Fibroblast of villous mesenchyme (primary cell): ENCODE measurements at regions not wholly inside any gene's neighbourhood (a gene's known extent, or its start where the extent isn't known, plus 50 kb on each side); places are given as distances from the start of the nearest gene placed in this dataset.
A peak's percentile ranks its signal among the peaks of the same experiment; 100 is the strongest.

Experiments
- DNase-seq: peaks from one replicate; pipeline ENCODE4 v3.0.0-alpha.2; 2010; ENCODE audit warnings: low read depth
- H3K4me3 ChIP-seq: 2 replicates; pipeline ENCODE4 v1.5.1; 2011; ENCODE audit warnings: low read depth, mild to moderate bottlenecking, low read length
- CTCF ChIP-seq: IDR thresholded peaks from 2 replicates; pipeline ENCODE4 v1.5.1; 2012; ENCODE audit warnings: low read depth, mild to moderate bottlenecking, low read length; ENCODE audit not compliant: insufficient read depth

DNA sequence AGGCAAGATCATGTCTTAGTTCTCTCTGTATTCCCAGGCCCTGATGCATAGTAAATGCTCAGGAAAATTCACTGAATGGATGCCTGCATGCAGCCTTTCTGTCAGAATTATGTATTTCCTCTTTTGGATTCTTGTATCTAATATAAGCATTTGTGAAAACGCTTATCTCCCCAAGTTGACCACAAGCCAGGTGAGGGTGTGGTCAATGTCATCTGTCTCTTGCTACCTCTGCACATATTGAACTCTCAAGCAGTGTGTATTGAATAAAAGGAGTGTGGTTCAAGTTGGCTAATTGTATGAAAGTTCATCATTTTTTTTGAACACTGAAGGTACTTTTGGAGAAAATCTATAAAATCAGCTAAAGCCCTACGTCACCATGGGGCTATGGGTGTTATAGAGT is 84.3 kb downstream of the CNGA2 start:
- no peak for DNase-seq
- TF ChIP-seq CTCF = no peak
- no peak overlapping the region for H3K4me3 ChIP-seq

DNA sequence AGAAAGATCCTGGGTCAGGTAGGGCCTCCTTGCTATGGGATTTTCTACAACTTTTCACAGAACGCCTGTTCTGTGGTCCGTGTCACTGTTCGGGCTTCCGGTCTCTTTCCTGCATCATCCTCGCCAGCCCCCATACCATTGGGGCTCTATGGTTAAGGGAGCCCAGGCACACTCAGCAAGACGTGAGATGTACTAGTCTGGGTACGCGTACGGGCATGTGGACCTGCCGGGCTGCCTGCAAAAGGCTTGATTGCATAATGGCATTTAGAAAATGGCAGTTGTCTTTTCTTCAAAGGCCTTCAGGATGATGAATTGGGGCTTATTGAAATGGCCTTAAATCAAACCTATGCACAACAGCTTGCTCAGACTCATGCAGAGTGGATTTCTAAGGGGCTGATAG is 86.7 kb downstream of the CNGA2 start:
- TF ChIP-seq CTCF = no peak
- no peak overlapping the region for H3K4me3 ChIP-seq

DNA sequence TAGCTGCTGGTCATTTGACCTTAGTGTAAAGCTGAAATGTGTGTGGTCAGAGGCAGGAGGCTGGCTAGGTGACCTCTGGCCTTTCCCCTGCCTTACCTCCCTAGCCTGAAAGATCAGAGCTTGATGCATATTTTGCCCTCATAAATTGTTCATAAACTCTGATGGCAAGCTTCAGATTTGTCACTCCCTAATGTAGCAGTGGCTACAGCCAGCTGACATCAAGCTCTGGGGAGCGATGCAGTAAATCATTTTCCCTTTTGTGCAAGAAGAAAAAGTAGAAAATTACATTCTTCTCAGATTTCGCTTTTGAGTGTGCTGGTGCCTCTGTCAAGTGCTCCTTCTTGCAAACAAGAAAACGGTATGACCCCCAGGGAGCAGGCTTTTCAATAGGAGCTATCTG is 87.7 kb upstream of the MAGEA4 start:
- TF ChIP-seq CTCF = no peak
- no peak overlapping the region for H3K4me3 ChIP-seq
- no peak for DNase-seq

More for the DNA sequence above, 86.7 kb downstream of the CNGA2 start:
- DNase-seq = no peak

DNA sequence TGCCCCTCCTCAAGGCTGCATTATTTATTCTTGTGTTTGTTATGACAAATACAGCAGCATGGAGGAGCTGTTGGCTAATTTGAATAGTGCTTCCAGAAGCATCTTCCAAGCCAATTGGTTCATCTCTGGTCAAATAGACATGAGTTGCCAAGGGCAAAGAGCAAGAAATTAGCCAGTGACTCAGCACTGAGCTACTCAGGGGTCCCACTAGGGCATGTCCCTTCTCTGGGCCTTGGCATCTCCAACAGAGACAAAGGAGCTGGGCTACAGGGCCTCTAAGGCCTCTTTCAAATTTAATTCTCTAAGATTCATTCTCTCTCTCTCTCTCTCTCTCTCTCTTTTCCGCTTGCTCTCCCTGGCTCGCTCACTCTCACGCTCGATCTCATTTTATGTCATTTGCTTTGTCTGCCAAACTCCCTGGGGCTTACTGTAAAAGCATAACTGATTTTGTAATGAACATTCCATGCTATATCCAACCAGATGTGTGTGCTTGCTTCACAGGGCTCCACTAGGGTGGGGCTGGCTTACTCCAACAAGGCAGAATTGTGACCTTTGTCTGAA is 86.7 kb upstream of the MAGEA4 start:
- peak; percentile 34 for TF ChIP-seq CTCF
- no peak overlapping the region for H3K4me3 ChIP-seq
- DNase-seq = peak; percentile 85

DNA sequence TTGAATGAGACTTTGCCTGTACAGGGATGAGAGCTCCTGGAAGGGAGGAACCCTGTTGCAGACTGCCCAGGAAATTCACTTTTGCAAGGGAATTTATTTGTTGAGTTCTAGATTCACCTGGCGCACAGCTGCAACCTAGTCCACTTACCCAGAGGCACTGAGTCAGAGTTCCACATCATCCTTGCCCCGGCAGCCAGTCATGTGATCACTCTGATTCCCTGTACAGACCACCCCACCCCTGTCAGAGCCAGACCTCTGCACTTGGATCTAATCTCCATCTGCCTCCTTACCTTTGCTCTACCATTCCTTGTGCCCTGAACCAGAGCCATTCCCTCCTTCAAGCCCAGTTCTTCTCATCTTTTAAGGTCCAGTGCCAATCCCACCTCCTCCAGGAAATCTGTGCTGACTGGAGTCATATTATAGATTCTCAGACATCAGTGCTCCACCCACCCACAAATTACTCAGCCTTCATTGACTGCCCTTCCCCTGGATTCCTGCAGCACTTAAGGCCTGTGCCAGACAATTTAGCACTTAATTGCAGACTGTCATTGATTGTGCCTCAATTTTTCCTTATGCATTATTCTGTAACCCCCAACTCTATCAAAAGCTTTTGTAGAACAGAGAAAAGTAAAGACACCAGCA is 84.1 kb upstream of the MAGEA4 start:
- no peak overlapping the region for H3K4me3 ChIP-seq
- TF ChIP-seq CTCF = no peak
- no peak for DNase-seq

- H3K4me3 ChIP-seq = no peak overlapping the region
- no peak for TF ChIP-seq CTCF
- DNase-seq = no peak
Observed at GRCh38 chrX:151830911-151831310, 81.8 kb upstream of the MAGEA4 start.

GRCh38 chrX:151852294-151852693 is 60.4 kb upstream of the MAGEA4 start:
- no peak overlapping the region for H3K4me3 ChIP-seq
- no peak for DNase-seq
- TF ChIP-seq CTCF = no peak
